ENCODE measurements at regions not wholly inside any gene's neighbourhood (a gene's known extent, or its start where the extent isn't known, plus 50 kb on each side); places are given as distances from the start of the nearest gene placed in this dataset.

GRCh38 chr10:93181271-93182048 is 107.8 kb downstream of the CYP26A1 start:
- Histone ChIP-seq H3K36me3 (ENCODE audit: control insufficient read depth, insufficient read depth, low read length) (no peaks in the 10 kb centered on the region), H3K4me2 (ENCODE audit: extremely low read depth, insufficient read depth, low read length) (no peak overlapping the region), H3K4me1 (ENCODE audit: control insufficient read depth, extremely low read depth, insufficient read depth, low read length) (no peaks in the 10 kb centered on the region), H3K27ac (ENCODE audit: insufficient read depth, low read length) (no peak overlapping the region), H3K79me2 (ENCODE audit: control insufficient read depth, insufficient read depth, low read length) (no peaks in the 10 kb centered on the region), H3K4me3 (replicated peaks in 1 of 4; ENCODE audit: control extremely low read depth in 1 of 4, insufficient read depth in 1 of 4, low read depth in 3 of 4, low read length in 4 of 4) (no peak overlapping the region), H3K27me3 (ENCODE audit: control insufficient read depth, insufficient read depth, low read length) (no peaks in the 10 kb centered on the region), H4K20me1 (ENCODE audit: control insufficient read depth, extremely low read depth, insufficient read depth, low read length) (no peaks in the 10 kb centered on the region), H3K9ac (ENCODE audit: insufficient read depth, low read length) (no peak overlapping the region), H2AFZ (ENCODE audit: low read length) (no peak overlapping the region), H3K9me3 (ENCODE audit: control insufficient read depth, insufficient read depth, low read depth, low read length) (no peaks in the 10 kb centered on the region)
- peak in 1 of 2 donors; percentile 5 for DNase-seq (ENCODE audit: low read depth in 2 of 2)
- TF ChIP-seq EZH2 (IDR thresholded peaks at IDR 0.05; ENCODE audit: low read length, missing control alignments), result no peak
- no peak for TF ChIP-seq CTCF (conservative IDR thresholded peaks at IDR 0.05 in 1 of 2, IDR thresholded peaks at IDR 0.05 in 1 of 2; ENCODE audit: low read depth in 1 of 2, low read length in 2 of 2)

- no peaks in the 10 kb centered on the region for H3K9me3 ChIP-seq (ENCODE audit: control insufficient read depth, insufficient read depth, low read depth, low read length)
Observed at GRCh38 chr10:93182049-93182327, 108.3 kb downstream of the CYP26A1 start.

GRCh38 chr10:93182790-93183189 is 109.1 kb downstream of the CYP26A1 start:
- TF ChIP-seq CTCF (conservative IDR thresholded peaks at IDR 0.05 in 1 of 2, IDR thresholded peaks at IDR 0.05 in 1 of 2; ENCODE audit: low read depth in 1 of 2, low read length in 2 of 2) (no peak), EZH2 (IDR thresholded peaks at IDR 0.05; ENCODE audit: low read length, missing control alignments) (no peak)
- no peaks in the 10 kb centered on the region for H3K4me1 ChIP-seq (ENCODE audit: control insufficient read depth, extremely low read depth, insufficient read depth, low read length)
- no peak overlapping the region for H3K4me2 ChIP-seq (ENCODE audit: extremely low read depth, insufficient read depth, low read length)
- no peaks in the 10 kb centered on the region for H3K9me3 ChIP-seq (ENCODE audit: control insufficient read depth, insufficient read depth, low read depth, low read length)
- no peak for DNase-seq (ENCODE audit: low read depth in 2 of 2)
- no peaks in the 10 kb centered on the region for H4K20me1 ChIP-seq (ENCODE audit: control insufficient read depth, extremely low read depth, insufficient read depth, low read length)
- no peak overlapping the region for H3K4me3 ChIP-seq (replicated peaks in 1 of 4; ENCODE audit: control extremely low read depth in 1 of 4, insufficient read depth in 1 of 4, low read depth in 3 of 4, low read length in 4 of 4)
- H3K79me2 ChIP-seq (ENCODE audit: control insufficient read depth, insufficient read depth, low read length), result no peaks in the 10 kb centered on the region
- H3K9ac ChIP-seq (ENCODE audit: insufficient read depth, low read length), result no peak overlapping the region
- H3K36me3 ChIP-seq (ENCODE audit: control insufficient read depth, insufficient read depth, low read length), result no peaks in the 10 kb centered on the region
- H2AFZ ChIP-seq (ENCODE audit: low read length), result no peak overlapping the region
- H3K27ac ChIP-seq (ENCODE audit: insufficient read depth, low read length), result no peak overlapping the region
- no peaks in the 10 kb centered on the region for H3K27me3 ChIP-seq (ENCODE audit: control insufficient read depth, insufficient read depth, low read length)

More at GRCh38 chr10:93182049-93182327, 108.3 kb downstream of the CYP26A1 start:
- Histone ChIP-seq H4K20me1 (ENCODE audit: control insufficient read depth, extremely low read depth, insufficient read depth, low read length) (no peaks in the 10 kb centered on the region), H3K9ac (ENCODE audit: insufficient read depth, low read length) (no peak overlapping the region), H3K4me1 (ENCODE audit: control insufficient read depth, extremely low read depth, insufficient read depth, low read length) (no peaks in the 10 kb centered on the region), H3K79me2 (ENCODE audit: control insufficient read depth, insufficient read depth, low read length) (no peaks in the 10 kb centered on the region), H3K4me2 (ENCODE audit: extremely low read depth, insufficient read depth, low read length) (no peak overlapping the region), H3K27me3 (ENCODE audit: control insufficient read depth, insufficient read depth, low read length) (no peaks in the 10 kb centered on the region), H3K36me3 (ENCODE audit: control insufficient read depth, insufficient read depth, low read length) (no peaks in the 10 kb centered on the region), H3K4me3 (replicated peaks in 1 of 4; ENCODE audit: control extremely low read depth in 1 of 4, insufficient read depth in 1 of 4, low read depth in 3 of 4, low read length in 4 of 4) (no peak overlapping the region), H2AFZ (ENCODE audit: low read length) (no peak overlapping the region), H3K27ac (ENCODE audit: insufficient read depth, low read length) (no peak overlapping the region)
- no peak for DNase-seq (ENCODE audit: low read depth in 2 of 2)
- TF ChIP-seq CTCF (conservative IDR thresholded peaks at IDR 0.05 in 1 of 2, IDR thresholded peaks at IDR 0.05 in 1 of 2; ENCODE audit: low read depth in 1 of 2, low read length in 2 of 2), result no peak
- TF ChIP-seq EZH2 (IDR thresholded peaks at IDR 0.05; ENCODE audit: low read length, missing control alignments), result no peak
